ENCODE measurements at regions not wholly inside any gene's neighbourhood (a gene's known extent, or its start where the extent isn't known, plus 50 kb on each side); places are given as distances from the start of the nearest gene placed in this dataset.
A peak's percentile ranks its signal among the peaks of the same experiment; 100 is the strongest.

GRCh38 chr4:8698341-8699062 lies 105.9 kb downstream of the CPZ start:
- no peak for DNase-seq (ENCODE audit: low read depth)

GRCh38 chr4:8697826-8698225 lies 105.3 kb downstream of the CPZ start:
- no peak for DNase-seq (ENCODE audit: low read depth)

GRCh38 chr4:8696369-8697127 lies 104.0 kb downstream of the CPZ start:
- DNase-seq (ENCODE audit: low read depth), result no peak

- DNase-seq (ENCODE audit: low read depth), result no peak
Observed at GRCh38 chr4:8695237-8696219, 103.0 kb downstream of the CPZ start.

GRCh38 chr4:8694651-8695151 lies 102.1 kb downstream of the CPZ start:
- DNase-seq (ENCODE audit: low read depth), result no peak

- no peak for DNase-seq (ENCODE audit: low read depth)
Observed at GRCh38 chr4:8694226-8694625, 101.7 kb downstream of the CPZ start.

GRCh38 chr4:8691151-8691775 lies 98.7 kb downstream of the CPZ start:
- no peak for DNase-seq (ENCODE audit: low read depth)

- DNase-seq (ENCODE audit: low read depth), result no peak
Observed at GRCh38 chr4:8690216-8691150, 97.9 kb downstream of the CPZ start.

GRCh38 chr4:8689741-8690140 lies 97.2 kb downstream of the CPZ start:
- DNase-seq (ENCODE audit: low read depth), result no peak

GRCh38 chr4:8688908-8689445 lies 96.4 kb downstream of the CPZ start:
- no peak for DNase-seq (ENCODE audit: low read depth)

GRCh38 chr4:8688041-8688907 lies 95.7 kb downstream of the CPZ start:
- peak; percentile 14 for DNase-seq (ENCODE audit: low read depth)

- no peak for DNase-seq (ENCODE audit: low read depth)
Observed at GRCh38 chr4:8687083-8687482, 94.5 kb downstream of the CPZ start.

- no peak for DNase-seq (ENCODE audit: low read depth)
Observed at GRCh38 chr4:8685831-8686230, 93.3 kb downstream of the CPZ start.

GRCh38 chr4:8683462-8683861 lies 90.9 kb downstream of the CPZ start:
- no peak for DNase-seq (ENCODE audit: low read depth)

- DNase-seq (ENCODE audit: low read depth), result no peak
Observed at GRCh38 chr4:8682725-8683124, 90.2 kb downstream of the CPZ start.

GRCh38 chr4:8682296-8682695 lies 89.7 kb downstream of the CPZ start:
- no peak for DNase-seq (ENCODE audit: low read depth)

- DNase-seq (ENCODE audit: low read depth), result no peak
Observed at GRCh38 chr4:8681391-8681790, 88.8 kb downstream of the CPZ start.

GRCh38 chr4:8679032-8679431 lies 86.5 kb downstream of the CPZ start:
- DNase-seq (ENCODE audit: low read depth), result no peak

- no peak for DNase-seq (ENCODE audit: low read depth)
Observed at GRCh38 chr4:8676676-8677075, 84.1 kb downstream of the CPZ start.

Measured in iris pigment epithelial cell (primary cell).